ENCODE measurements at regions not wholly inside any gene's neighbourhood (a gene's known extent, or its start where the extent isn't known, plus 50 kb on each side); places are given as distances from the start of the nearest gene placed in this dataset.

DNA sequence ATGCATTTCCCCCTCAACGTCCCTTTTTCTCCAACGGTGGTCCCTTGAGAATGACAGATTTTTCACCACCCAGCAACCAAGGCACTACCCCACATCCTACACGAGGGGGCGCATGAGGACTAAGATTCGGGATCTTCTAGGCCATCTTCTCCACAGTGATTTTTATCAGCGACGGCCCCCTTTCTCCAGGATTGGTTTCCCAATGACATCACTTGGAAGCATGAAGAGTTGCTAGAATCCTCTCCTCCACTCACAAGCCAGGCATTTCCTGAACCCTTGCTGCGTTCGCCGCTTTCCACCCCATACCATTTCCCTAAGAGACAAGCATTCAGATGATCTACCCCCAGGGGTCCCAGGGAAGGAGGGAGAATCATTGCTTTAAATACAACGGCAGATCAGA, 252.0 kb downstream of the HIVEP2 start (continued):
- TF ChIP-seq MTA2 (IDR thresholded peaks at IDR 0.05; ENCODE audit: low read depth) (no peak), TCF12 (IDR thresholded peaks at IDR 0.05; ENCODE audit: low read depth, low read length) (no peak), NBN (IDR thresholded peaks at IDR 0.05) (0 out of 2 replicates have a peak, but pooled peaks have one; percentile 37), WRNIP1 (IDR thresholded peaks at IDR 0.05; ENCODE audit: borderline replicate concordance, low read depth, low read length) (no peak), EED (IDR thresholded peaks at IDR 0.05; ENCODE audit: low read depth) (peak; percentile 49; the same call in 1 of the 2 replicates), ASH2L (IDR thresholded peaks at IDR 0.05; ENCODE audit: borderline replicate concordance, low read depth) (no peak), CREM (IDR thresholded peaks at IDR 0.05; ENCODE audit: low read depth) (no peak), MYB (IDR thresholded peaks at IDR 0.05; ENCODE audit: borderline replicate concordance, low read depth, low read length) (no peak), NFYA (IDR thresholded peaks at IDR 0.05; ENCODE audit: borderline replicate concordance, low read depth, low read length) (no peak), RAD21 (IDR thresholded peaks at IDR 0.05; ENCODE audit: insufficient read depth, low read depth, low read length) (peak; percentile 98), SMARCA5 (IDR thresholded peaks at IDR 0.05) (0 out of 2 replicates have a peak, but pooled peaks have one; percentile 37), YY1 (IDR thresholded peaks at IDR 0.05; ENCODE audit: low read depth, low read length) (peak; percentile 79), NFIC (IDR thresholded peaks at IDR 0.05; ENCODE audit: low read depth, low read length) (no peak), ATF7 (IDR thresholded peaks at IDR 0.05; ENCODE audit: low read depth) (peak; percentile 56), TCF7 (IDR thresholded peaks at IDR 0.05; ENCODE audit: borderline replicate concordance) (no peak), NRF1 (conservative IDR thresholded peaks at IDR 0.05; ENCODE audit: low read depth, low read length) (no peak), HDAC6 (IDR thresholded peaks at IDR 0.05; ENCODE audit: unreplicated experiment) (no peak), FOXM1 (IDR thresholded peaks at IDR 0.05; ENCODE audit: low read depth, low read length) (no peak), ZNF207 (IDR thresholded peaks at IDR 0.05; ENCODE audit: borderline replicate concordance) (no peak), JUND (IDR thresholded peaks at IDR 0.05; ENCODE audit: low read depth, low read length) (no peak)
- TF ChIP-seq, protein P1, sequence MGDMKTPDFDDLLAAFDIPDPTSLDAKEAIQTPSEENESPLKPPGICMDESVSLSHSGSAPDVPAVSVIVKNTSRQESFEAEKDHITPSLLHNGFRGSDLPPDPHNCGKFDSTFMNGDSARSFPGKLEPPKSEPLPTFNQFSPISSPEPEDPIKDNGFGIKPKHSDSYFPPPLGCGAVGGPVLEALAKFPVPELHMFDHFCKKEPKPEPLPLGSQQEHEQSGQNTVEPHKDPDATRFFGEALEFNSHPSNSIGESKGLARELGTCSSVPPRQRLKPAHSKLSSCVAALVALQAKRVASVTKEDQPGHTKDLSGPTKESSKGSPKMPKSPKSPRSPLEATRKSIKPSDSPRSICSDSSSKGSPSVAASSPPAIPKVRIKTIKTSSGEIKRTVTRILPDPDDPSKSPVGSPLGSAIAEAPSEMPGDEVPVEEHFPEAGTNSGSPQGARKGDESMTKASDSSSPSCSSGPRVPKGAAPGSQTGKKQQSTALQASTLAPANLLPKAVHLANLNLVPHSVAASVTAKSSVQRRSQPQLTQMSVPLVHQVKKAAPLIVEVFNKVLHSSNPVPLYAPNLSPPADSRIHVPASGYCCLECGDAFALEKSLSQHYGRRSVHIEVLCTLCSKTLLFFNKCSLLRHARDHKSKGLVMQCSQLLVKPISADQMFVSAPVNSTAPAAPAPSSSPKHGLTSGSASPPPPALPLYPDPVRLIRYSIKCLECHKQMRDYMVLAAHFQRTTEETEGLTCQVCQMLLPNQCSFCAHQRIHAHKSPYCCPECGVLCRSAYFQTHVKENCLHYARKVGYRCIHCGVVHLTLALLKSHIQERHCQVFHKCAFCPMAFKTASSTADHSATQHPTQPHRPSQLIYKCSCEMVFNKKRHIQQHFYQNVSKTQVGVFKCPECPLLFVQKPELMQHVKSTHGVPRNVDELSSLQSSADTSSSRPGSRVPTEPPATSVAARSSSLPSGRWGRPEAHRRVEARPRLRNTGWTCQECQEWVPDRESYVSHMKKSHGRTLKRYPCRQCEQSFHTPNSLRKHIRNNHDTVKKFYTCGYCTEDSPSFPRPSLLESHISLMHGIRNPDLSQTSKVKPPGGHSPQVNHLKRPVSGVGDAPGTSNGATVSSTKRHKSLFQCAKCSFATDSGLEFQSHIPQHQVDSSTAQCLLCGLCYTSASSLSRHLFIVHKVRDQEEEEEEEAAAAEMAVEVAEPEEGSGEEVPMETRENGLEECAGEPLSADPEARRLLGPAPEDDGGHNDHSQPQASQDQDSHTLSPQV (IDR thresholded peaks at IDR 0.05): no peak
- TF ChIP-seq, protein P2, sequence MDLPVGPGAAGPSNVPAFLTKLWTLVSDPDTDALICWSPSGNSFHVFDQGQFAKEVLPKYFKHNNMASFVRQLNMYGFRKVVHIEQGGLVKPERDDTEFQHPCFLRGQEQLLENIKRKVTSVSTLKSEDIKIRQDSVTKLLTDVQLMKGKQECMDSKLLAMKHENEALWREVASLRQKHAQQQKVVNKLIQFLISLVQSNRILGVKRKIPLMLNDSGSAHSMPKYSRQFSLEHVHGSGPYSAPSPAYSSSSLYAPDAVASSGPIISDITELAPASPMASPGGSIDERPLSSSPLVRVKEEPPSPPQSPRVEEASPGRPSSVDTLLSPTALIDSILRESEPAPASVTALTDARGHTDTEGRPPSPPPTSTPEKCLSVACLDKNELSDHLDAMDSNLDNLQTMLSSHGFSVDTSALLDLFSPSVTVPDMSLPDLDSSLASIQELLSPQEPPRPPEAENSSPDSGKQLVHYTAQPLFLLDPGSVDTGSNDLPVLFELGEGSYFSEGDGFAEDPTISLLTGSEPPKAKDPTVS (IDR thresholded peaks at IDR 0.05; ENCODE audit: low read depth, low read length): no peak
- TF ChIP-seq, protein P3, sequence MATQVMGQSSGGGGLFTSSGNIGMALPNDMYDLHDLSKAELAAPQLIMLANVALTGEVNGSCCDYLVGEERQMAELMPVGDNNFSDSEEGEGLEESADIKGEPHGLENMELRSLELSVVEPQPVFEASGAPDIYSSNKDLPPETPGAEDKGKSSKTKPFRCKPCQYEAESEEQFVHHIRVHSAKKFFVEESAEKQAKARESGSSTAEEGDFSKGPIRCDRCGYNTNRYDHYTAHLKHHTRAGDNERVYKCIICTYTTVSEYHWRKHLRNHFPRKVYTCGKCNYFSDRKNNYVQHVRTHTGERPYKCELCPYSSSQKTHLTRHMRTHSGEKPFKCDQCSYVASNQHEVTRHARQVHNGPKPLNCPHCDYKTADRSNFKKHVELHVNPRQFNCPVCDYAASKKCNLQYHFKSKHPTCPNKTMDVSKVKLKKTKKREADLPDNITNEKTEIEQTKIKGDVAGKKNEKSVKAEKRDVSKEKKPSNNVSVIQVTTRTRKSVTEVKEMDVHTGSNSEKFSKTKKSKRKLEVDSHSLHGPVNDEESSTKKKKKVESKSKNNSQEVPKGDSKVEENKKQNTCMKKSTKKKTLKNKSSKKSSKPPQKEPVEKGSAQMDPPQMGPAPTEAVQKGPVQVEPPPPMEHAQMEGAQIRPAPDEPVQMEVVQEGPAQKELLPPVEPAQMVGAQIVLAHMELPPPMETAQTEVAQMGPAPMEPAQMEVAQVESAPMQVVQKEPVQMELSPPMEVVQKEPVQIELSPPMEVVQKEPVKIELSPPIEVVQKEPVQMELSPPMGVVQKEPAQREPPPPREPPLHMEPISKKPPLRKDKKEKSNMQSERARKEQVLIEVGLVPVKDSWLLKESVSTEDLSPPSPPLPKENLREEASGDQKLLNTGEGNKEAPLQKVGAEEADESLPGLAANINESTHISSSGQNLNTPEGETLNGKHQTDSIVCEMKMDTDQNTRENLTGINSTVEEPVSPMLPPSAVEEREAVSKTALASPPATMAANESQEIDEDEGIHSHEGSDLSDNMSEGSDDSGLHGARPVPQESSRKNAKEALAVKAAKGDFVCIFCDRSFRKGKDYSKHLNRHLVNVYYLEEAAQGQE (IDR thresholded peaks at IDR 0.05; ENCODE audit: low read depth, low read length): no peak
- TF ChIP-seq, protein P4, sequence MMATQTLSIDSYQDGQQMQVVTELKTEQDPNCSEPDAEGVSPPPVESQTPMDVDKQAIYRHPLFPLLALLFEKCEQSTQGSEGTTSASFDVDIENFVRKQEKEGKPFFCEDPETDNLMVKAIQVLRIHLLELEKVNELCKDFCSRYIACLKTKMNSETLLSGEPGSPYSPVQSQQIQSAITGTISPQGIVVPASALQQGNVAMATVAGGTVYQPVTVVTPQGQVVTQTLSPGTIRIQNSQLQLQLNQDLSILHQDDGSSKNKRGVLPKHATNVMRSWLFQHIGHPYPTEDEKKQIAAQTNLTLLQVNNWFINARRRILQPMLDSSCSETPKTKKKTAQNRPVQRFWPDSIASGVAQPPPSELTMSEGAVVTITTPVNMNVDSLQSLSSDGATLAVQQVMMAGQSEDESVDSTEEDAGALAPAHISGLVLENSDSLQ (IDR thresholded peaks at IDR 0.05): no peak

All from GM12878 (cell line).